SK-N-SH (cell line): ENCODE measurements at regions not wholly inside any gene's neighbourhood (a gene's known extent, or its start where the extent isn't known, plus 50 kb on each side); places are given as distances from the start of the nearest gene placed in this dataset.
"Not testable (repeated sequence)": the region's sequence is repeated elsewhere in the genome, so short reads cannot be mapped to it uniquely, and the experiment has no call there.

Experiments
- CTCF ChIA-PET: fragments of 300-600, 350-600 bp; formaldehyde crosslinking; extraction: SDS; loops from one replicate; lab custom pipeline; 2021; lab: Yijun Ruan, JAX
- POLR2A ChIA-PET: fragments of 350-600 bp; sonication (Branson Sonifier 250); formaldehyde crosslinking; extraction: SDS; loops from one replicate; lab custom pipeline; 2020; ENCODE audit warnings: antibody characterized with exemption, inconsistent platforms; lab: Yijun Ruan, JAX
- DNase-seq: peaks from one replicate; pipeline ENCODE4 v3.0.0; 2012
- H2AFZ ChIP-seq: fragments of 200-600 bp; sonication (generic); 2 replicates; pipeline ENCODE4 v1.8.1; 2016; ENCODE audit warnings: antibody characterized with exemption, mild to moderate bottlenecking, low read depth
- H3F3A ChIP-seq: fragments of 200-600 bp; sonication (generic); replicated peaks from 2 replicates; pipeline ENCODE3; 2016; ENCODE audit warnings: antibody characterized with exemption, mild to moderate bottlenecking; ENCODE audit not compliant: insufficient read depth
- H3K27ac ChIP-seq, 2 experiments: fragments of 200-500 bp in 1 of 2; fragments of 200-600 bp in 1 of 2; sonication (Bioruptor generic) in 1 of 2; sonication (generic), shearing (Covaris generic) in 1 of 2; 2 replicates each; pipeline versions ENCODE4 v1.5.1 to v1.6.1; 2014 to 2016; ENCODE audit warnings: low read depth in 2 of 2, inconsistent platforms in 1 of 2, low read length in 1 of 2, mild to moderate bottlenecking in 1 of 2, mixed read lengths in 1 of 2
- H3K27me3 ChIP-seq: fragments of 200-600 bp; sonication (generic), shearing (Covaris generic); 2 replicates; pipeline ENCODE4 v1.6.1; 2016; ENCODE audit warnings: mixed run types; ENCODE audit not compliant: insufficient read depth
- H3K36me3 ChIP-seq, 2 experiments: fragments of 200-500 bp in 1 of 2; fragments of 200-600 bp in 1 of 2; sonication (Bioruptor generic) in 1 of 2; sonication (generic) in 1 of 2; replicated peaks in 1 of 2; 2 replicates each; pipeline versions ENCODE3 to v1.5.1; 2014 to 2016; ENCODE audit warnings: low read length in 1 of 2, mild to moderate bottlenecking in 1 of 2; ENCODE audit not compliant: insufficient read depth in 2 of 2, control insufficient read depth in 1 of 2
- H3K4me1 ChIP-seq, 2 experiments: fragments of 200-500 bp in 1 of 2; fragments of 200-600 bp in 1 of 2; sonication (Bioruptor generic) in 1 of 2; sonication (generic), shearing (Covaris generic) in 1 of 2; 2 replicates each; pipeline versions ENCODE4 v1.5.1 to v1.6.1; 2014 to 2016; ENCODE audit warnings: low read depth in 1 of 2, low read length in 1 of 2, mixed run types in 1 of 2; ENCODE audit not compliant: insufficient read depth in 2 of 2, control insufficient read depth in 1 of 2
- H3K4me2 ChIP-seq: fragments of 200-600 bp; sonication (generic), shearing (Covaris generic); 2 replicates; pipeline ENCODE4 v1.6.1; 2017; ENCODE audit warnings: mixed run types
- H3K4me3 ChIP-seq, 2 experiments: fragments of 200-500 bp in 1 of 2; fragments of 200-600 bp in 1 of 2; sonication (Bioruptor generic) in 1 of 2; sonication (generic), shearing (Covaris generic) in 1 of 2; 2 replicates each; pipeline versions ENCODE4 v1.5.1 to v1.8.1; 2014 to 2016; ENCODE audit warnings: low read depth in 2 of 2, inconsistent platforms in 1 of 2, low read length in 1 of 2, mild to moderate bottlenecking in 1 of 2, mixed read lengths in 1 of 2, moderate library complexity in 1 of 2
- H3K79me2 ChIP-seq: fragments of 200-600 bp; sonication (generic); 2 replicates; pipeline ENCODE4 v1.8.1; 2017; ENCODE audit warnings: mild to moderate bottlenecking; ENCODE audit not compliant: insufficient read depth
- H3K9ac ChIP-seq: fragments of 200-600 bp; sonication (generic); 2 replicates; pipeline ENCODE4 v1.6.1; 2017; ENCODE audit warnings: mixed run types
- H3K9me2 ChIP-seq: fragments of 200-600 bp; sonication (generic); 2 replicates; pipeline ENCODE4 v1.6.1; 2017; ENCODE audit warnings: mixed run types
- H3K9me3 ChIP-seq: fragments of 200-600 bp; sonication (generic); 2 replicates; pipeline ENCODE4 v1.6.1; 2017; ENCODE audit warnings: mixed run types, mild to moderate bottlenecking, moderate library complexity
- H4K20me1 ChIP-seq: fragments of 200-600 bp; sonication (generic); 2 replicates; pipeline ENCODE4 v1.6.1; 2017; ENCODE audit warnings: mild to moderate bottlenecking, mixed run types; ENCODE audit not compliant: insufficient read depth
- ELF1 ChIP-seq: IDR thresholded peaks from 2 replicates; pipeline ENCODE4 v1.4.0; 2012
- EP300 ChIP-seq, 2 experiments: IDR thresholded peaks; 2 replicates each; pipeline versions ENCODE4 v1.4.0 to v1.6.1; 2012; ENCODE audit warnings: borderline replicate concordance in 1 of 2, low read depth in 1 of 2, low read length in 1 of 2
- FOSL2 ChIP-seq: IDR thresholded peaks from 2 replicates; pipeline ENCODE4 v1.4.0; 2012; ENCODE audit warnings: low read depth, mild to moderate bottlenecking, moderate library complexity, borderline replicate concordance
- FOXJ3 ChIP-seq: sonication (generic); formaldehyde crosslinking; IDR thresholded peaks from 2 replicates; pipeline ENCODE4 v1.5.1; 2020; ENCODE audit warnings: mild to moderate bottlenecking, missing genetic modification reagents
- FOXM1 ChIP-seq: IDR thresholded peaks from 2 replicates; pipeline ENCODE4 v1.4.0; 2012; ENCODE audit warnings: low read depth, mild to moderate bottlenecking
- JUND ChIP-seq: IDR thresholded peaks from 2 replicates; pipeline ENCODE4 v1.4.0; 2012
- MEF2A ChIP-seq: IDR thresholded peaks from 2 replicates; pipeline ENCODE4 v1.4.0; 2012; ENCODE audit warnings: low read depth, borderline replicate concordance
- NFIC ChIP-seq: IDR thresholded peaks from 2 replicates; pipeline ENCODE4 v1.4.0; 2012; ENCODE audit warnings: borderline replicate concordance
- RAD21 ChIP-seq: IDR thresholded peaks from 2 replicates; pipeline ENCODE4 v1.6.1; 2012; ENCODE audit warnings: mild to moderate bottlenecking, low read length
- RXRA ChIP-seq: IDR thresholded peaks from 2 replicates; pipeline ENCODE4 v1.4.0; 2012; ENCODE audit warnings: low read depth, mild to moderate bottlenecking, borderline replicate concordance
- SIN3A ChIP-seq: IDR thresholded peaks from 2 replicates; pipeline ENCODE4 v1.6.1; 2012; ENCODE audit warnings: low read depth, mild to moderate bottlenecking, low read length, moderate library complexity, borderline replicate concordance
- SMC3 ChIP-seq: IDR thresholded peaks from 2 replicates; pipeline ENCODE4 v1.6.1; 2012; ENCODE audit warnings: low read depth, low read length, improper control_type of control experiment
- TCF12 ChIP-seq: IDR thresholded peaks from 2 replicates; pipeline ENCODE4 v1.4.0; 2012
- YY1 ChIP-seq: IDR thresholded peaks from 2 replicates; pipeline ENCODE4 v1.4.0; 2012; ENCODE audit warnings: low read depth, mild to moderate bottlenecking
- WGBS: methylation state at CpG from one replicate; pipeline ENCODE4 v1.1.6; 2017; ENCODE audit warnings: low lambda C conversion rate; 5-methylcytosine and 5-hydroxymethylcytosine counted together
- TF ChIP-seq, protein P1 (sequence below): IDR thresholded peaks from 2 replicates; pipeline ENCODE4 v1.4.0; 2012; ENCODE audit warnings: low read depth, borderline replicate concordance
- TF ChIP-seq, protein P2 (sequence below): IDR thresholded peaks from 2 replicates; pipeline ENCODE4 v1.4.0; 2012; ENCODE audit warnings: low read depth, borderline replicate concordance
- TF ChIP-seq, protein P3 (sequence below): fragments of 200-600 bp; sonication (generic); IDR thresholded peaks from 2 replicates; pipeline ENCODE4 v1.6.1; 2017; ENCODE audit warnings: antibody characterized with exemption, mild to moderate bottlenecking, moderate library complexity
- TF ChIP-seq, protein P4 (sequence below): IDR thresholded peaks from 2 replicates; pipeline ENCODE4 v1.4.0; 2012; ENCODE audit warnings: low read depth

DNA sequence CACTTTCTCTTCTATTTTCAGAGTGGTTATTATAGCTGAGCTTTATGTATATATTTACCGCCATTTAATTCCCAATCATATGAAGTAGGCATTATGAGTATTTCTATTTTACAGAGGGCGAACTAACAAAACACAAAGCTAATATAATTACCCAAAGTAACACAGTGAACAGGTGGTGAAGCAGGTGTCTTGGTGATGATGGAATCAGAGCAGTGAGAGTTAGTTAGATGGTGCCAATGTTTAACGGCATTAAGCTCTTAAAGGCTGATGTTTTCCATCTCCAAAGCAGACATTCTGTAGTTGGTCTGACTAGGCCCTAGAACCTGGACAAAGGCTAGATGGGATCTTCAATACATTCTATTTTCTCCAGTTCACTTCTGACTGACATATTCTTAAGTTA, 551.1 kb upstream of the SYNCRIP start:
- no peak for TF ChIP-seq SIN3A
- TF ChIP-seq RXRA = no peak
- TF ChIP-seq, protein P1, sequence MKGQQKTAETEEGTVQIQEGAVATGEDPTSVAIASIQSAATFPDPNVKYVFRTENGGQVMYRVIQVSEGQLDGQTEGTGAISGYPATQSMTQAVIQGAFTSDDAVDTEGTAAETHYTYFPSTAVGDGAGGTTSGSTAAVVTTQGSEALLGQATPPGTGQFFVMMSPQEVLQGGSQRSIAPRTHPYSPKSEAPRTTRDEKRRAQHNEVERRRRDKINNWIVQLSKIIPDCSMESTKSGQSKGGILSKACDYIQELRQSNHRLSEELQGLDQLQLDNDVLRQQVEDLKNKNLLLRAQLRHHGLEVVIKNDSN = no peak
- no peak for TF ChIP-seq NFIC
- no peak for TF ChIP-seq TCF12
- TF ChIP-seq YY1 = no peak
- no peak for TF ChIP-seq JUND
- no peak for TF ChIP-seq FOXM1
- TF ChIP-seq, protein P2, sequence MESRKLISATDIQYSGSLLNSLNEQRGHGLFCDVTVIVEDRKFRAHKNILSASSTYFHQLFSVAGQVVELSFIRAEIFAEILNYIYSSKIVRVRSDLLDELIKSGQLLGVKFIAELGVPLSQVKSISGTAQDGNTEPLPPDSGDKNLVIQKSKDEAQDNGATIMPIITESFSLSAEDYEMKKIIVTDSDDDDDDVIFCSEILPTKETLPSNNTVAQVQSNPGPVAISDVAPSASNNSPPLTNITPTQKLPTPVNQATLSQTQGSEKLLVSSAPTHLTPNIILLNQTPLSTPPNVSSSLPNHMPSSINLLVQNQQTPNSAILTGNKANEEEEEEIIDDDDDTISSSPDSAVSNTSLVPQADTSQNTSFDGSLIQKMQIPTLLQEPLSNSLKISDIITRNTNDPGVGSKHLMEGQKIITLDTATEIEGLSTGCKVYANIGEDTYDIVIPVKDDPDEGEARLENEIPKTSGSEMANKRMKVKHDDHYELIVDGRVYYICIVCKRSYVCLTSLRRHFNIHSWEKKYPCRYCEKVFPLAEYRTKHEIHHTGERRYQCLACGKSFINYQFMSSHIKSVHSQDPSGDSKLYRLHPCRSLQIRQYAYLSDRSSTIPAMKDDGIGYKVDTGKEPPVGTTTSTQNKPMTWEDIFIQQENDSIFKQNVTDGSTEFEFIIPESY = no peak
- no peak for TF ChIP-seq FOSL2
- TF ChIP-seq EP300 (IDR thresholded peaks at IDR 0.05; ENCODE audit: borderline replicate concordance in 1 of 2, low read depth in 1 of 2, low read length in 1 of 2) = no peak
- no peak for TF ChIP-seq ELF1
- no peak for TF ChIP-seq MEF2A
- no peak for TF ChIP-seq FOXJ3 (CRISPR knock-in tag)
- no peak for TF ChIP-seq RAD21
- 43% methylated on average over 3 of the region's 3 CpGs for WGBS
- Histone ChIP-seq H3K4me3 (no peak overlapping the region), H2AFZ (no peak overlapping the region), H3K79me2 (no peaks in the 10 kb centered on the region), H3K9ac (no peak overlapping the region), H3K27me3 (no peaks in the 10 kb centered on the region), H3K4me2 (no peak overlapping the region), H3F3A (no peaks in the 10 kb centered on the region), H3K9me3 (no peaks in the 10 kb centered on the region; the same call in 1 of the 2 replicates), H3K27ac (no peak overlapping the region), H3K9me2 (no peaks in the 10 kb centered on the region), H3K4me1 (no peaks in the 10 kb centered on the region; a peak in 1 of 4 replicates), H3K36me3 (no peaks in the 10 kb centered on the region), H4K20me1 (no peaks in the 10 kb centered on the region)
- POLR2A ChIA-PET = no interaction called here
- DNase-seq = no peak
- CTCF ChIA-PET = no interaction called here

DNA sequence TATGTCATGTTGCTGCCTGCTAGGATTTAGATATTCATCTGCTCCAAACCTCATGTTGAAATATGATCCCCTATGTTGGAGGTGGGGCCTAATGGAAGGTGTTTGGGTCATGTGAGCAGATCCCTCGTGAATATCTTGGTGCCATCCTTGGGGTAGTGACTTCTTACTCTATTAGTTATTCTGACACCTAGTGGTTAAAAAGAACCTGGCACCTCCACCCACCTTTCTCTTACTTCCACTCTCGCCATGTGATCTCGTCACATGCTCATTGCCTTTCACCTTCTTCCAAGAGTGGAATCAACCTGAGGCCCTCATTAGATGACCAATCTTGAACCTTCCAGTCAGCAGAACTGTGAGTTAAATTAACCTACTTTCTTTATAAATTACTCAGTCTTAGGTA, 549.4 kb upstream of the SYNCRIP start:
- H3K27me3 ChIP-seq = no peaks in the 10 kb centered on the region
- no peaks in the 10 kb centered on the region for H3K9me3 ChIP-seq
- TF ChIP-seq SIN3A = no peak
- TF ChIP-seq FOXM1 = no peak
- TF ChIP-seq, protein P3, sequence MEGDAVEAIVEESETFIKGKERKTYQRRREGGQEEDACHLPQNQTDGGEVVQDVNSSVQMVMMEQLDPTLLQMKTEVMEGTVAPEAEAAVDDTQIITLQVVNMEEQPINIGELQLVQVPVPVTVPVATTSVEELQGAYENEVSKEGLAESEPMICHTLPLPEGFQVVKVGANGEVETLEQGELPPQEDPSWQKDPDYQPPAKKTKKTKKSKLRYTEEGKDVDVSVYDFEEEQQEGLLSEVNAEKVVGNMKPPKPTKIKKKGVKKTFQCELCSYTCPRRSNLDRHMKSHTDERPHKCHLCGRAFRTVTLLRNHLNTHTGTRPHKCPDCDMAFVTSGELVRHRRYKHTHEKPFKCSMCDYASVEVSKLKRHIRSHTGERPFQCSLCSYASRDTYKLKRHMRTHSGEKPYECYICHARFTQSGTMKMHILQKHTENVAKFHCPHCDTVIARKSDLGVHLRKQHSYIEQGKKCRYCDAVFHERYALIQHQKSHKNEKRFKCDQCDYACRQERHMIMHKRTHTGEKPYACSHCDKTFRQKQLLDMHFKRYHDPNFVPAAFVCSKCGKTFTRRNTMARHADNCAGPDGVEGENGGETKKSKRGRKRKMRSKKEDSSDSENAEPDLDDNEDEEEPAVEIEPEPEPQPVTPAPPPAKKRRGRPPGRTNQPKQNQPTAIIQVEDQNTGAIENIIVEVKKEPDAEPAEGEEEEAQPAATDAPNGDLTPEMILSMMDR = peak; percentile 32
- no peak for TF ChIP-seq JUND
- TF ChIP-seq SMC3 = no peak
- TF ChIP-seq, protein P4, sequence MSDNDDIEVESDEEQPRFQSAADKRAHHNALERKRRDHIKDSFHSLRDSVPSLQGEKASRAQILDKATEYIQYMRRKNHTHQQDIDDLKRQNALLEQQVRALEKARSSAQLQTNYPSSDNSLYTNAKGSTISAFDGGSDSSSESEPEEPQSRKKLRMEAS = no peak
- H3K79me2 ChIP-seq = no peaks in the 10 kb centered on the region
- H3K4me3 ChIP-seq = no peak overlapping the region
- H3K9ac ChIP-seq = no peak overlapping the region
- no peak overlapping the region for H3K4me2 ChIP-seq
- H3F3A ChIP-seq = no peaks in the 10 kb centered on the region
- no peaks in the 10 kb centered on the region for H3K9me2 ChIP-seq
- CTCF ChIA-PET = no interaction called here
- no peak overlapping the region for H2AFZ ChIP-seq
- H3K4me1 ChIP-seq = no peaks in the 10 kb centered on the region; a peak in 1 of 4 replicates
- no peak for DNase-seq
- H3K27ac ChIP-seq = no peak overlapping the region
- 24% methylated on average over 3 of the region's 3 CpGs for WGBS
- no peaks in the 10 kb centered on the region for H4K20me1 ChIP-seq
- H3K36me3 ChIP-seq = no peaks in the 10 kb centered on the region
- POLR2A ChIA-PET = no interaction called here

DNA sequence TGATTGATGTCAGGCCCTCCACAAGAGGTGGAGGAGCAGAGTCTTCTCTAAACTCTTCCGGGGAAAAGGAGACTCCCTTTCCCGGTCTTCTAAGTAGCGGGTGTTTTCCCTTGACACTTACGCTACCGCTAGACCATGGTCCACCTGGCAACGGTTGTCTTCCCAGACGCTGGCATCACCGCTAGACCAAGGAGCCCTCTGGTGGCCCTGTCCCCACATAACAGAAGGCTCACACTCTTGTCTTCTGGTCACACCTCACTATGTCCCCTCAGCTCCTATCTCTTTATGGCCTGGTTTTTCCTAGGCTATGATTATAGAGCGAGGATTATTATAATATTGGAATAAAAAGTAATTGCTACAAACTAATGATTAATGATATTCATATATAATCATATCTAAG, 532.5 kb upstream of the SYNCRIP start:
- H3K4me1 ChIP-seq, H3K9me2 ChIP-seq, H3K4me3 ChIP-seq, H3K27me3 ChIP-seq, H3K36me3 ChIP-seq, H3K27ac ChIP-seq, H3K79me2 ChIP-seq, H4K20me1 ChIP-seq, H3F3A ChIP-seq, CTCF ChIA-PET, H2AFZ ChIP-seq, POLR2A ChIA-PET, H3K9ac ChIP-seq, H3K9me3 ChIP-seq, DNase-seq, H3K4me2 ChIP-seq: not testable (repeated sequence)
- 53% methylated on average over 9 of the region's 9 CpGs for WGBS
